ENCODE measurements at regions not wholly inside any gene's neighbourhood (a gene's known extent, or its start where the extent isn't known, plus 50 kb on each side); places are given as distances from the start of the nearest gene placed in this dataset.

GRCh38 chr14:57025456-57025855 is 215.2 kb upstream of the OTX2 start:
- TF ChIP-seq SP1 (IDR thresholded peaks at IDR 0.05) = no peak
- TF ChIP-seq L3MBTL2 (conservative IDR thresholded peaks at IDR 0.05) = no peak
- no peak for TF ChIP-seq TARDBP (IDR thresholded peaks at IDR 0.05)
- TF ChIP-seq FOXM1 (IDR thresholded peaks at IDR 0.05; ENCODE audit: borderline replicate concordance) = no peak
- no peak for TF ChIP-seq ELF4 (IDR thresholded peaks at IDR 0.05)
- no peak for TF ChIP-seq BHLHE40 (IDR thresholded peaks at IDR 0.05; ENCODE audit: borderline replicate concordance)
- no peak for TF ChIP-seq LEF1 (IDR thresholded peaks at IDR 0.05; ENCODE audit: borderline replicate concordance)
- TF ChIP-seq PKNOX1 (IDR thresholded peaks at IDR 0.05) = no peak
- TF ChIP-seq ARNT (IDR thresholded peaks at IDR 0.05) = no peak

Data from HEK293T (cell line).